ENCODE measurements at regions not wholly inside any gene's neighbourhood (a gene's known extent, or its start where the extent isn't known, plus 50 kb on each side); places are given as distances from the start of the nearest gene placed in this dataset.

DNA sequence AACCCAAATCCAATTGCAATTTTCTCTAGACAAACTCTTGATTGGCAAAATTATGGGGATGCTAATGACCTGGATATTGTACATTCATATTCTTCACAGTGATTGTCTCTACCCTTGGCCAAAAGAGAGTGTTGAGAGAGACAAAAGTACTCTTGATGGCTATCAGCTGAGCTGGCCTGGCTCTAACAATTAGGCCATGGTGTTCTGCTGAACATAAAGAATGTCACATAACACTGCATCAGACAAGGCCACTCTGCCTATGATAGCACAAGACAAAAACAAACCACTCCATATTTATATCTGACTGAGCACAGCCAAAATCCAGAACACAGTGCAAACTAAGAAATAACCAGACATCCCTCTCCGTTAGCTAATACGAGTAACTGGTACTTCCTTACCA, 101.7 kb downstream of the ADAMTS1 start:
- in situ Hi-C loops (cut with MboI; ENCODE audit: low sequenced_read_pairs), result no loop called here

GRCh38 chr21:26739189-26739588, 106.0 kb downstream of the ADAMTS1 start:
- in situ Hi-C loops (cut with MboI; ENCODE audit: low sequenced_read_pairs), result no loop called here

DNA sequence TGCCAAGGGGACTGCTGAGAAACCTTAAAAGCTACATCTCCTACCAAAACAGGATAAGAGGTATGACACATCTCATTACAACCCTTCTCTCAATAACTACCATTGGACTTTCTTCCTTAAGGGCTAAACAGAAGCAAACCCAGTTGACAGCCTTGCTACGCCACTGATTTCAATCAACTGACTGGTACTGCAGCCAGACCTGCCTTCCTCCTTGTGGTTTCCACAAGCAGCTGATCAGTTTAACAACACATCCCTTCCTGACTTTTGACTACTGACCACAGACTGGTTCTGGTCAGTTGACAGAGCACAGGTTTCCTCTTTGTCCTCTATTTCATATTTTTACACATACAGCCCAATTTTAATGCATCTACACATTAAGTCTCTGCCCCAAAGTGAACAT, 108.8 kb downstream of the ADAMTS1 start:
- in situ Hi-C loops (cut with MboI; ENCODE audit: low sequenced_read_pairs), result no loop called here

GRCh38 chr21:26732432-26733221, 112.6 kb downstream of the ADAMTS1 start:
- in situ Hi-C loops (cut with MboI; ENCODE audit: low sequenced_read_pairs), result no loop called here

- in situ Hi-C loops (cut with MboI; ENCODE audit: low sequenced_read_pairs), result loop anchor here (25.0 kb wide), 2 partner anchors 832 to 1107 kb away; partner anchors contain the start of gene MRPL39
Observed at GRCh38 chr21:26719750-26720149, 125.5 kb downstream of the ADAMTS1 start.

GRCh38 chr21:26717146-26717739, 128.0 kb downstream of the ADAMTS1 start:
- in situ Hi-C loops (cut with MboI; ENCODE audit: low sequenced_read_pairs), result loop anchor here (25.0 kb wide), 2 partner anchors 830 to 1105 kb away; partner anchors contain the start of gene MRPL39

GRCh38 chr21:26715878-26716506, 129.2 kb downstream of the ADAMTS1 start:
- in situ Hi-C loops (cut with MboI; ENCODE audit: low sequenced_read_pairs), result loop anchor here (25.0 kb wide), 2 partner anchors 829 to 1104 kb away; partner anchors contain the start of gene MRPL39

GRCh38 chr21:26715116-26715515, 130.1 kb downstream of the ADAMTS1 start:
- in situ Hi-C loops (cut with MboI; ENCODE audit: low sequenced_read_pairs), result loop anchor here (25.0 kb wide), 2 partner anchors 828 to 1103 kb away; partner anchors contain the start of gene MRPL39

DNA sequence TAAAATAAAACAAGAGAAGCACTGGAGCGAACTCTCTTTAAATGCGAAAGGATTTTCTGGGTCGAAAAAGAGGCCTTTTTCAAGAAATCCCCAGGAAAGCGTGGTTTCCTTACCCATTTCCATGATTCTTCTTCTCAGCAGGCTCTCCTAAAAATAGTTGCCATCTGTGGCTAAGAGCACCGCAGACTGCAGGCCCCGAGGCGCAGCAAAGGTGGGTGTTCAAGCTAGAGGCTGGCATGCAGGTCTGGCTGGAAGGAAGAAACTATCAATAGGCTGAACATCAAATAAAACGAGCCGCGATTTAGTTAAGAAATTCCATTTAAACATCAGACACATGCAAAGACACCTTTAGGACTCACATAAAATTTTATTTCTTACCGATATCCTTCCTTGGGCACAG, 135.1 kb downstream of the ADAMTS1 start:
- in situ Hi-C loops (cut with MboI; ENCODE audit: low sequenced_read_pairs), result loop anchor here (25.0 kb wide), 2 partner anchors 823 to 1098 kb away; partner anchors contain the start of gene MRPL39

DNA sequence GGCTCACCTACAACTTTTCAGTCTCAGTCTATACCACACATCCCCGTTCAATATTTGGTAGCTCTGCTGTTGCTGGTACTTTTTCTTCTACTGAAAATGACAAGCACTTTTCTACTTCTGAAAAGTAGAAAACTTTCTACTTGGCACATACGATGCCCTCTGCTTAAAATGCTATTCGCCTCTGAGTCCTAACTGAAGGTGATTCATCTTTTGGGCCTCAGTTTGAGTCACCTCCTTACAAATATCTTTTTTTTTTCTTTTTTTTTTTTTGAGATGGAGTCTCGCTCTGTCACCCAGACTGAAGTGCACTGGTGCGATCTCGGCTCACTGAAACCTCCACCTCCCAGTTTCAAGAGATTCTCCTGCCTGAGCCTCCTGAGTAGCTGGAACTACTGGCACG, 136.0 kb upstream of the CYYR1 start:
- in situ Hi-C loops (cut with MboI; ENCODE audit: low sequenced_read_pairs), result loop anchor here (25.0 kb wide), 2 partner anchors 822 to 1097 kb away; partner anchors contain the start of gene MRPL39

DNA sequence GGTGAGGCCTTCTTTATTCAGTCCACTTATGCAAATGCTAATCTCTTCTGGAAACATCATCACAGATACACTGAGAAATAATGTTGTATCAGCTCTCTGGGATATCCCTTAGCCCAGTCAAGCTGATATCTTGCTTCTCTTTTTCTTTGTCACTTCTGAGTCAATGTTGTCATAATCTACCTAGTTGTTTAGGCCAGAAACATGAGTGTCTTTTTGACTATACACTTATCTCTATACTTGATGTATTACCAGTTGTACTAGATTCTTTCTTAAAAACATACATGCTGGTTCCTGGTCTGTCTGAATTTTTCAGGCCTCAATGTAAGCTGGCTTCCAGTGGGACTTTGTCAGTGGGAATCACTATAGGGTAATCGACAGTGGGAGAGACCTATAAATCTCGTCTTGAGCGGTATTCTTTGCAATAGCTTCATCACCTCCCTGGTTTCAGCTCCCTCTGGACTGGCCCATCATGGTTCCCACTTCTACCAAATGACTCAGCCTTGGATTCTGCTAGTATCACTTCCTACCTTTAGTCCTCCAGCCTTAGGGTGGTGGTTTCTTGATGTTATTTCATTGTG, 135.2 kb upstream of the CYYR1 start:
- in situ Hi-C loops (cut with MboI; ENCODE audit: low sequenced_read_pairs), result loop anchor here (25.0 kb wide), 2 partner anchors 821 to 1096 kb away; partner anchors contain the start of gene MRPL39

GRCh38 chr21:26707246-26707645, 134.2 kb upstream of the CYYR1 start:
- in situ Hi-C loops (cut with MboI; ENCODE audit: low sequenced_read_pairs), result loop anchor here (25.0 kb wide), 2 partner anchors 820 to 1095 kb away; partner anchors contain the start of gene MRPL39

GRCh38 chr21:26698416-26698815, 125.3 kb upstream of the CYYR1 start:
- in situ Hi-C loops (cut with MboI; ENCODE audit: low sequenced_read_pairs), result no loop called here

GRCh38 chr21:26691416-26691815, 118.3 kb upstream of the CYYR1 start:
- in situ Hi-C loops (cut with MboI; ENCODE audit: low sequenced_read_pairs), result no loop called here

DNA sequence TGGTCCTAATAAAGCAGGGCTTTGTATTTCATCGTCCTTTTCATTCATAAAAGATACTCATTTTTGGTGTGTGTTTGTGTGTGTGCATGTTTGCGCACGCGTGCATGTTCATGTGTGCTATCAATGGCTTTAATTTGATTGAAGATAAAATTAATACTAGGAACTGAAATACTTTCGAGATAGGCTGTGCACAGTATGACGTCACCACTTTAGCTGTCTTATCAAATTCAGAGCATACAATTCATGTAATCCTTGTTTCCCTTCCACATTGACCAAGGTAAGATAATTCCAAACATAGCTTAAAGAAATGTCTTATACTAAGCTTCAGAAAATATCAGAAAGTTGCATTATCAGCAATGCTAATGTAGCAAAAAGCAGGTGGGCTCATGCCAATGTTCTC, 113.6 kb upstream of the CYYR1 start:
- in situ Hi-C loops (cut with MboI; ENCODE audit: low sequenced_read_pairs), result no loop called here

DNA sequence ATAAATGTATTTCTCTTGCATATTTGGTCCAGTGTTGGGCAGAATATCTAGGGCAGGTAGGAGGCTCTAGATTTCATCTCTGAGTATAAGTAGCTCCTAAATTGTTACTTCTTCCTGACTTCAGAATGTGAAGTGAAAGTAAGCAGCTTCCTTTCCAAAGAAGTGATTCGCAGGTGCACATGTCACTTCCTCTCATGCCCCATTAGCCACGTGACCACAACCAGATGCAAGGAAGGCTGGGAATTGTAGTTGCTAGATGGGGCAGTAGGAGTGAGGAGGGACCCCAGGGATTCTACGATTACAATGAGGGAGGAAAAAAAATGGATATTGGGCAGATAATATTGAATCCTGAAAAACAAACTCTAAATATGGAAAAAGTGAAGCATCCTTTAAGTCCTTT, 113.2 kb upstream of the CYYR1 start:
- in situ Hi-C loops (cut with MboI; ENCODE audit: low sequenced_read_pairs), result no loop called here

GRCh38 chr21:26684889-26685288, 111.8 kb upstream of the CYYR1 start:
- in situ Hi-C loops (cut with MboI; ENCODE audit: low sequenced_read_pairs), result no loop called here

GRCh38 chr21:26683996-26684395, 110.9 kb upstream of the CYYR1 start:
- in situ Hi-C loops (cut with MboI; ENCODE audit: low sequenced_read_pairs), result no loop called here

DNA sequence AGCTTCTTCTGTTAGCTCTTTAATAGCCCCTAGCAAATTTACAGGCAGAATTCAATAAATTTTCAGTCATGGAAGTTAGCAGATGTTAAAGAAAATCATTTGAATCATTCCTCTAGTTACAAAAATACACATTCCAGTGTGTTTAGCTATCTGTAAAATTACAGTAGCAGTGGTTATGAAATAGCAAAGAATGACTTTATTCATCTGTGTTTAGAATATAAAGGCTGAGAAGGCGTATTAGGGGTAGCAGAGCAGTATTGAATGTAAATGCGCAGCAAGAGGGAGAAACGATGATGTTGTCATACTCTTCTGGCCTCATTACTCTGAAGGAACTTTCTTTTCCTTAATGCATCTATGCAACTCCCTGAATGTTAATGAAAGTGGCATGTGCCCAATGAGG, 106.2 kb upstream of the CYYR1 start:
- in situ Hi-C loops (cut with MboI; ENCODE audit: low sequenced_read_pairs), result no loop called here

DNA sequence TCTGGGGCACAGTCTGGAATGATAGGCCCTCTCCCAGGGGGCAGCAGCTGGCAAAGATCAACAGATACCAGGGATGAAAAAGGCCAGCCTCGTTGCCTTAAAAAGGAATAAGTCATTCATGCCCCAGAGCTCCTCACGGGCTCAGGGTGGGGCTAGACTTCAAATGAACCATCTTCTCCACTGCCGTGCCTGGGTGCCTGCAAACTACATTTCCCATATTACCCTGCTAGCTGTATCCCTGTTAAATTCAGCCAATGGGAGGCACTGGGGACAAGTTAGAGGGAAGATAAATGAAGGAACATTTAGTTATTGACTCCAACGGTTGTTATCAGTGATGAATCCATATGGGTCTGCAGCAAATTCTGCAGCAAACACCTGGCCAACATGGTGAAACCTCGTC, 101.2 kb upstream of the CYYR1 start:
- in situ Hi-C loops (cut with MboI; ENCODE audit: low sequenced_read_pairs), result no loop called here

DNA sequence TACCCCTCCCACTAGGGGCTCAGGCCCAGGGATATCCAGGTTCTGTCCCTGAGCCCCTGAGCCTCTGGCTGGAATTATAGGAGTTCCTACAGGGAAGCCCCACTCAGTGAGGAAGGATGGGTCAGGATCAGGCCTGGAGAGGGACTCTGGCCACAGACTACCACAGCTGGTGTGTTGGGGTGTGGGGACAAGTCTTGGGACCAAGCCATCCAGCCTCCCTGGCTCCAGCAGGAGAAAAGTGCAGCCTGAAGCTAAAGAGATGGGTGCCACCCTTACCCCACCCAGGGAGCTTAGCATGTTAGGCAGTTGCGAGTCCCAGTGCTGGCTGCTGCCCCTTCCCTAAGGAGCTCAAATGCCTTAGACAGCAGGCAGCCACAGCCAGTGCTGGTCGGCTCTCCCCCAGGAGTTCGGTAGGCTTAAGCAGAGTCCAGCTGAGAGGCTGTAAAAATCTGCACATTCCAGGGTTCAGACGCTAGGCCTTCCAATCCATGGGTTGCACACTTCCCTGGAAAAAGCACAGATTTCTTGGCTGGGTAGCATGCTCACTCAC, 96.2 kb upstream of the CYYR1 start:
- in situ Hi-C loops (cut with MboI; ENCODE audit: low sequenced_read_pairs), result no loop called here

Data from HL-60/S4 (cell line).